Smooth muscle cell (in vitro differentiated cells): ENCODE measurements at regions not wholly inside any gene's neighbourhood (a gene's known extent, or its start where the extent isn't known, plus 50 kb on each side); places are given as distances from the start of the nearest gene placed in this dataset.

Experiments
- DNase-seq: peaks from one replicate; lab custom pipeline; 2025; ENCODE audit not compliant: unreplicated experiment; lab: John Stamatoyannopoulos, UW
- H2AFZ ChIP-seq: fragments of 200-600 bp; sonication (generic); 2 replicates; pipeline ENCODE4 v1.6.0; 2016; ENCODE audit warnings: antibody characterized with exemption, low read depth, mild to moderate bottlenecking
- H3F3A ChIP-seq: fragments of 200-600 bp; sonication (generic); 2 replicates; pipeline ENCODE4 v1.6.0; 2017; ENCODE audit warnings: antibody characterized with exemption, low read depth
- H3K27ac ChIP-seq: fragments of 200-600 bp; sonication (generic); 2 replicates; pipeline ENCODE4 v1.5.1; 2016; ENCODE audit warnings: low read depth, mild to moderate bottlenecking
- H3K27me3 ChIP-seq: fragments of 200-600 bp; sonication (generic); 2 replicates; pipeline ENCODE4 v1.6.1; 2016; ENCODE audit warnings: low read depth, mild to moderate bottlenecking
- H3K36me3 ChIP-seq: fragments of 200-600 bp; sonication (generic); 2 replicates; pipeline ENCODE4 v1.5.1; 2016; ENCODE audit warnings: low read depth
- H3K4me1 ChIP-seq: fragments of 200-600 bp; sonication (generic); 2 replicates; pipeline ENCODE4 v1.5.1; 2016; ENCODE audit warnings: low read depth
- H3K4me2 ChIP-seq: fragments of 200-600 bp; sonication (generic); 2 replicates; pipeline ENCODE4 v1.6.0; 2016; ENCODE audit warnings: mild to moderate bottlenecking
- H3K4me3 ChIP-seq: fragments of 200-600 bp; sonication (generic); 2 replicates; pipeline ENCODE4 v1.5.1; 2016; ENCODE audit warnings: mild to moderate bottlenecking
- H3K79me2 ChIP-seq: fragments of 200-600 bp; sonication (generic); 2 replicates; pipeline ENCODE4 v1.6.0; 2016; ENCODE audit warnings: low read depth, mild to moderate bottlenecking
- H3K9ac ChIP-seq: fragments of 200-600 bp; sonication (generic); 2 replicates; pipeline ENCODE4 v1.6.0; 2016; ENCODE audit warnings: low read depth
- H3K9me3 ChIP-seq: fragments of 200-600 bp; sonication (generic); replicated peaks from 2 replicates; pipeline ENCODE4 v1.5.1; 2016; ENCODE audit warnings: low read depth
- H4K20me1 ChIP-seq: fragments of 200-600 bp; sonication (generic); 2 replicates; pipeline ENCODE4 v1.6.0; 2016; ENCODE audit warnings: low read depth
- CTCF ChIP-seq: fragments of 200-600 bp; sonication (generic); IDR thresholded peaks from 2 replicates; pipeline ENCODE4 v1.5.1; 2017; ENCODE audit warnings: borderline replicate concordance, mild to moderate bottlenecking, antibody characterized with exemption; ENCODE audit not compliant: insufficient read depth, poor library complexity, severe bottlenecking
- WGBS: methylation state at CpG from one replicate; pipeline ENCODE4 v1.1.7; 2016; ENCODE audit warnings: low lambda C conversion rate; 5-methylcytosine and 5-hydroxymethylcytosine counted together

GRCh38 chr2:9765611-9766531 is 77.4 kb upstream of the TAF1B start:
- WGBS, result 72% methylated on average over 16 of the region's 18 CpGs
- H3K36me3 ChIP-seq, result no peaks in the 10 kb centered on the region
- H3F3A ChIP-seq, result no peaks in the 10 kb centered on the region
- DNase-seq, result no peak
- no peaks in the 10 kb centered on the region for H3K9me3 ChIP-seq
- no peaks in the 10 kb centered on the region for H3K27me3 ChIP-seq
- no peak overlapping the region for H2AFZ ChIP-seq
- no peak overlapping the region for H3K27ac ChIP-seq
- H4K20me1 ChIP-seq, result no peaks in the 10 kb centered on the region
- no peak overlapping the region for H3K4me3 ChIP-seq
- H3K9ac ChIP-seq, result no peak overlapping the region
- peaks cover 12% of the 10 kb centered on the region for H3K4me1 ChIP-seq
- H3K4me2 ChIP-seq, result no peak overlapping the region
- TF ChIP-seq CTCF, result no peak
- no peaks in the 10 kb centered on the region for H3K79me2 ChIP-seq

GRCh38 chr2:9767656-9768281 is 75.5 kb upstream of the TAF1B start:
- Histone ChIP-seq H3K79me2 (no peaks in the 10 kb centered on the region), H2AFZ (no peak overlapping the region), H3K27me3 (no peaks in the 10 kb centered on the region), H3K9me3 (no peaks in the 10 kb centered on the region), H4K20me1 (no peaks in the 10 kb centered on the region), H3K9ac (no peak overlapping the region), H3K27ac (no peak overlapping the region), H3K4me1 (peaks cover 12% of the 10 kb centered on the region), H3K4me2 (no peak overlapping the region), H3K4me3 (no peak overlapping the region), H3K36me3 (no peaks in the 10 kb centered on the region), H3F3A (no peaks in the 10 kb centered on the region)
- 93% methylated on average over 17 of the region's 17 CpGs for WGBS
- no peak for DNase-seq
- TF ChIP-seq CTCF, result no peak

GRCh38 chr2:9768388-9768787 is 74.9 kb upstream of the TAF1B start:
- Histone ChIP-seq H3K4me3 (no peak overlapping the region), H3K9me3 (no peaks in the 10 kb centered on the region), H4K20me1 (no peaks in the 10 kb centered on the region), H2AFZ (no peak overlapping the region), H3K27ac (no peak overlapping the region), H3K4me1 (peaks cover 12% of the 10 kb centered on the region), H3K27me3 (no peaks in the 10 kb centered on the region), H3K9ac (no peak overlapping the region), H3K4me2 (no peak overlapping the region), H3F3A (no peaks in the 10 kb centered on the region), H3K36me3 (no peaks in the 10 kb centered on the region), H3K79me2 (no peaks in the 10 kb centered on the region)
- DNase-seq, result no peak
- peak; percentile 22 for TF ChIP-seq CTCF
- 57% methylated on average over 12 of the region's 12 CpGs for WGBS
